ENCODE measurements at regions not wholly inside any gene's neighbourhood (a gene's known extent, or its start where the extent isn't known, plus 50 kb on each side); places are given as distances from the start of the nearest gene placed in this dataset.

DNA sequence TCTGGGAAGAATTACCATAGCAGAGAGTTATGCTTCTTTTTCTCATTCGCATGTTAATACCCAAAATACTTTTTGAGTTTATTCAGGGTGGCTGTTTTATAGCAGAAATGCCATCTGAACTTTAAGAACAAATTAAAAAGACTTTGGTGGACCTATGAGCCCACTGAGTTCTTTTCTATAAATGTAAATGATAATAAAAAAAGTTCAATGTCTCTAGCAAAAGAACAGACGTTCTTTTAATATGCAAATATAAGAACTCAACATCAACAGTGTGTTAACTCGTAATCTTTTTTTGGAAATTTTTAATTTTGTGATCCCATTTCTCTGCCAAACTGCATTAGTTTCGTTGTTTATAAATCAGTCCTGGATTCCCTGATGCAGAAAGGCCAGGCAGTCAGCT is 1283.0 kb upstream of the NUDT12 start:
- no peak for ATAC-seq
- no peak for TF ChIP-seq ZFP30 (CRISPR knock-in tag; IDR thresholded peaks at IDR 0.05)
- TF ChIP-seq, protein P1, sequence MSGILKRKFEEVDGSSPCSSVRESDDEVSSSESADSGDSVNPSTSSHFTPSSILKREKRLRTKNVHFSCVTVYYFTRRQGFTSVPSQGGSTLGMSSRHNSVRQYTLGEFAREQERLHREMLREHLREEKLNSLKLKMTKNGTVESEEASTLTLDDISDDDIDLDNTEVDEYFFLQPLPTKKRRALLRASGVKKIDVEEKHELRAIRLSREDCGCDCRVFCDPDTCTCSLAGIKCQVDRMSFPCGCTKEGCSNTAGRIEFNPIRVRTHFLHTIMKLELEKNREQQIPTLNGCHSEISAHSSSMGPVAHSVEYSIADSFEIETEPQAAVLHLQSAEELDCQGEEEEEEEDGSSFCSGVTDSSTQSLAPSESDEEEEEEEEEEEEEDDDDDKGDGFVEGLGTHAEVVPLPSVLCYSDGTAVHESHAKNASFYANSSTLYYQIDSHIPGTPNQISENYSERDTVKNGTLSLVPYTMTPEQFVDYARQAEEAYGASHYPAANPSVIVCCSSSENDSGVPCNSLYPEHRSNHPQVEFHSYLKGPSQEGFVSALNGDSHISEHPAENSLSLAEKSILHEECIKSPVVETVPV (CRISPR knock-in tag; IDR thresholded peaks at IDR 0.05), result no peak
- no peak for TF ChIP-seq ISL1 (CRISPR knock-in tag; IDR thresholded peaks at IDR 0.05)
- no peak for TF ChIP-seq ESRRG (CRISPR knock-in tag; IDR thresholded peaks at IDR 0.05)
- TF ChIP-seq BACH2 (CRISPR knock-in tag; IDR thresholded peaks at IDR 0.05; ENCODE audit: borderline replicate concordance), result no peak
- TF ChIP-seq SNAI2 (CRISPR knock-in tag; IDR thresholded peaks at IDR 0.05), result no peak
- no peak for TF ChIP-seq ZNF8 (CRISPR knock-in tag; IDR thresholded peaks at IDR 0.05)
- TF ChIP-seq, protein P2, sequence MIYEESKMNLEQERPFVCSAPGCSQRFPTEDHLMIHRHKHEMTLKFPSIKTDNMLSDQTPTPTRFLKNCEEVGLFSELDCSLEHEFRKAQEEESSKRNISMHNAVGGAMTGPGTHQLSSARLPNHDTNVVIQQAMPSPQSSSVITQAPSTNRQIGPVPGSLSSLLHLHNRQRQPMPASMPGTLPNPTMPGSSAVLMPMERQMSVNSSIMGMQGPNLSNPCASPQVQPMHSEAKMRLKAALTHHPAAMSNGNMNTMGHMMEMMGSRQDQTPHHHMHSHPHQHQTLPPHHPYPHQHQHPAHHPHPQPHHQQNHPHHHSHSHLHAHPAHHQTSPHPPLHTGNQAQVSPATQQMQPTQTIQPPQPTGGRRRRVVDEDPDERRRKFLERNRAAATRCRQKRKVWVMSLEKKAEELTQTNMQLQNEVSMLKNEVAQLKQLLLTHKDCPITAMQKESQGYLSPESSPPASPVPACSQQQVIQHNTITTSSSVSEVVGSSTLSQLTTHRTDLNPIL (CRISPR knock-in tag; IDR thresholded peaks at IDR 0.05; ENCODE audit: low read depth), result no peak
- TF ChIP-seq, protein P3, sequence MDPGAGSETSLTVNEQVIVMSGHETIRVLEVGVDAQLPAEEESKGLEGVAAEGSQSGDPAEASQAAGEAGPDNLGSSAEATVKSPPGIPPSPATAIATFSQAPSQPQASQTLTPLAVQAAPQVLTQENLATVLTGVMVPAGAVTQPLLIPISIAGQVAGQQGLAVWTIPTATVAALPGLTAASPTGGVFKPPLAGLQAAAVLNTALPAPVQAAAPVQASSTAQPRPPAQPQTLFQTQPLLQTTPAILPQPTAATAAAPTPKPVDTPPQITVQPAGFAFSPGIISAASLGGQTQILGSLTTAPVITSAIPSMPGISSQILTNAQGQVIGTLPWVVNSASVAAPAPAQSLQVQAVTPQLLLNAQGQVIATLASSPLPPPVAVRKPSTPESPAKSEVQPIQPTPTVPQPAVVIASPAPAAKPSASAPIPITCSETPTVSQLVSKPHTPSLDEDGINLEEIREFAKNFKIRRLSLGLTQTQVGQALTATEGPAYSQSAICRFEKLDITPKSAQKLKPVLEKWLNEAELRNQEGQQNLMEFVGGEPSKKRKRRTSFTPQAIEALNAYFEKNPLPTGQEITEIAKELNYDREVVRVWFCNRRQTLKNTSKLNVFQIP (CRISPR knock-in tag; IDR thresholded peaks at IDR 0.05; ENCODE audit: borderline replicate concordance, low read depth), result no peak
- no peak for TF ChIP-seq GLIS3 (CRISPR knock-in tag; IDR thresholded peaks at IDR 0.05)
- no peak for TF ChIP-seq ARNTL (CRISPR knock-in tag; IDR thresholded peaks at IDR 0.05; ENCODE audit: borderline replicate concordance, low read depth)
- TF ChIP-seq TCF4 (CRISPR knock-in tag; IDR thresholded peaks at IDR 0.05; ENCODE audit: borderline replicate concordance), result no peak
- TF ChIP-seq ZNF565 (CRISPR knock-in tag; conservative IDR thresholded peaks at IDR 0.05; ENCODE audit: low read depth), result no peak

DNA sequence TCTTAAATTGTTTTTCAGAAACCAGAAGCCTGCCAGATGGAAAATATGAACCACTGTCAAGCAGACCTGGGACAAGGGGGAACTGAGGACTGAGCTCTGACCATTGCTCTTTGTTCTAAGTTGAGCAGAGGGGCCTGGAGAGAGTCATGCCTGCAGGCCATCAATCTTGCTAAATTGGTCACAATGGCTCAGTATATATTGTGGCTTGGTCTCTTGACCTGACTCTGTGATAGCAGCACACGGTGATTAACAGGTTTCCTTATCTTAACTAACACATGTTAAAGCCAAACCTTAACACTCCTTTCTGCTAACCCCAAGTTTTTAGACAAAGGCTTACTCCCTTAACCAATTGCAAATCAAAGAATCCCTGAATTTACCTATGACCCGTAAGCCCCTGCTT is 1281.2 kb upstream of the NUDT12 start:
- ATAC-seq, result no peak
- TF ChIP-seq OSR1 (CRISPR knock-in tag; IDR thresholded peaks at IDR 0.05) (no peak), ZC3H10 (CRISPR knock-in tag; IDR thresholded peaks at IDR 0.05) (no peak), ARNTL (CRISPR knock-in tag; IDR thresholded peaks at IDR 0.05; ENCODE audit: borderline replicate concordance, low read depth) (no peak), TOX (CRISPR knock-in tag; IDR thresholded peaks at IDR 0.05; ENCODE audit: borderline replicate concordance) (no peak), BACH2 (CRISPR knock-in tag; IDR thresholded peaks at IDR 0.05; ENCODE audit: borderline replicate concordance) (no peak), ZFP3 (CRISPR knock-in tag; IDR thresholded peaks at IDR 0.05) (no peak), ISL1 (CRISPR knock-in tag; IDR thresholded peaks at IDR 0.05) (no peak), CSDC2 (CRISPR knock-in tag; IDR thresholded peaks at IDR 0.05) (no peak), TCF4 (CRISPR knock-in tag; IDR thresholded peaks at IDR 0.05; ENCODE audit: borderline replicate concordance) (no peak), ZNF565 (CRISPR knock-in tag; conservative IDR thresholded peaks at IDR 0.05; ENCODE audit: low read depth) (no peak), RARB (CRISPR knock-in tag; IDR thresholded peaks at IDR 0.05) (no peak)

DNA sequence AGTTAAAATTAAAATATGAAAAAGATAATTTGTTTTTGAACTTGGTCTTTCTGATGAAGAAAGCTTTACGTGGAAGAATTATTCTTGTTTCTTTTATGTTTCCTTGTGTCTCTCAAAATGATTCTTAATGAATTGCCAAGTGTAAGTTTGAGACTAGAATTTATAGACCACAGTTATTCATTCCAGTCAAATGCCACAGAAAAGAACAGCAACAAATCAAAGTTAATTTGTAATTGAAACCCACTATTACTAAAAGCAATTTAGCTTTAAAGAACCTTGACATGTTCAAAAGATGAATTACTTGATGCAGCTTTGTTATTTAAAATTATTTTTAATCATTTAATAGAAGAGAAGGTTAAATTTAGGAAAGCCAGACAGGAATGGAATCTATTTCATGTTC is 1277.7 kb upstream of the NUDT12 start:
- ATAC-seq, result no peak
- TF ChIP-seq ZNF8 (CRISPR knock-in tag; IDR thresholded peaks at IDR 0.05) (no peak), SNAI2 (CRISPR knock-in tag; IDR thresholded peaks at IDR 0.05) (no peak), ISL1 (CRISPR knock-in tag; IDR thresholded peaks at IDR 0.05) (peak; percentile 54), PPARA (CRISPR knock-in tag; IDR thresholded peaks at IDR 0.05; ENCODE audit: borderline replicate concordance) (no peak), OSR1 (CRISPR knock-in tag; IDR thresholded peaks at IDR 0.05) (no peak), ZC3H10 (CRISPR knock-in tag; IDR thresholded peaks at IDR 0.05) (peak; percentile 83; the same call in 1 of the 2 replicates), ESRRG (CRISPR knock-in tag; IDR thresholded peaks at IDR 0.05) (no peak), ARNTL (CRISPR knock-in tag; IDR thresholded peaks at IDR 0.05; ENCODE audit: borderline replicate concordance, low read depth) (no peak), TCF4 (CRISPR knock-in tag; IDR thresholded peaks at IDR 0.05; ENCODE audit: borderline replicate concordance) (no peak), ZNF565 (CRISPR knock-in tag; conservative IDR thresholded peaks at IDR 0.05; ENCODE audit: low read depth) (no peak), ZFP30 (CRISPR knock-in tag; IDR thresholded peaks at IDR 0.05) (no peak), GLIS3 (CRISPR knock-in tag; IDR thresholded peaks at IDR 0.05) (no peak), TSHZ2 (CRISPR knock-in tag; IDR thresholded peaks at IDR 0.05) (no peak), BACH2 (CRISPR knock-in tag; IDR thresholded peaks at IDR 0.05; ENCODE audit: borderline replicate concordance) (no peak)
- TF ChIP-seq, protein P1 (CRISPR knock-in tag; IDR thresholded peaks at IDR 0.05), result no peak
- TF ChIP-seq, protein P4, sequence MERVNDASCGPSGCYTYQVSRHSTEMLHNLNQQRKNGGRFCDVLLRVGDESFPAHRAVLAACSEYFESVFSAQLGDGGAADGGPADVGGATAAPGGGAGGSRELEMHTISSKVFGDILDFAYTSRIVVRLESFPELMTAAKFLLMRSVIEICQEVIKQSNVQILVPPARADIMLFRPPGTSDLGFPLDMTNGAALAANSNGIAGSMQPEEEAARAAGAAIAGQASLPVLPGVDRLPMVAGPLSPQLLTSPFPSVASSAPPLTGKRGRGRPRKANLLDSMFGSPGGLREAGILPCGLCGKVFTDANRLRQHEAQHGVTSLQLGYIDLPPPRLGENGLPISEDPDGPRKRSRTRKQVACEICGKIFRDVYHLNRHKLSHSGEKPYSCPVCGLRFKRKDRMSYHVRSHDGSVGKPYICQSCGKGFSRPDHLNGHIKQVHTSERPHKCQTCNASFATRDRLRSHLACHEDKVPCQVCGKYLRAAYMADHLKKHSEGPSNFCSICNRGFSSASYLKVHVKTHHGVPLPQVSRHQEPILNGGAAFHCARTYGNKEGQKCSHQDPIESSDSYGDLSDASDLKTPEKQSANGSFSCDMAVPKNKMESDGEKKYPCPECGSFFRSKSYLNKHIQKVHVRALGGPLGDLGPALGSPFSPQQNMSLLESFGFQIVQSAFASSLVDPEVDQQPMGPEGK (CRISPR knock-in tag; IDR thresholded peaks at IDR 0.05; ENCODE audit: borderline replicate concordance), result no peak; the same call in 1 of the 2 replicates
- TF ChIP-seq, protein P3 (CRISPR knock-in tag; IDR thresholded peaks at IDR 0.05; ENCODE audit: borderline replicate concordance, low read depth), result no peak
- TF ChIP-seq, protein P2 (CRISPR knock-in tag; IDR thresholded peaks at IDR 0.05; ENCODE audit: low read depth), result no peak
